GM12891 (cell line): ENCODE measurements at regions not wholly inside any gene's neighbourhood (a gene's known extent, or its start where the extent isn't known, plus 50 kb on each side); places are given as distances from the start of the nearest gene placed in this dataset.

Experiments used
- POLR2A ChIP-seq: IDR thresholded peaks from 2 replicates; pipeline ENCODE4 v1.6.1; 2011; ENCODE audit warnings: low read depth, low read length, control low read depth
- POLR2AphosphoS5 ChIP-seq: IDR thresholded peaks from 2 replicates; pipeline ENCODE4 v1.6.1; 2011; ENCODE audit warnings: low read depth, low read length, control low read depth
- POU2F2 ChIP-seq: IDR thresholded peaks from 2 replicates; pipeline ENCODE4 v1.6.1; 2011; ENCODE audit warnings: low read depth, mild to moderate bottlenecking, control low read depth, low read length, moderate library complexity
- TAF1 ChIP-seq: IDR thresholded peaks from 2 replicates; pipeline ENCODE4 v1.6.1; 2011; ENCODE audit warnings: low read depth, low read length, control low read depth

DNA sequence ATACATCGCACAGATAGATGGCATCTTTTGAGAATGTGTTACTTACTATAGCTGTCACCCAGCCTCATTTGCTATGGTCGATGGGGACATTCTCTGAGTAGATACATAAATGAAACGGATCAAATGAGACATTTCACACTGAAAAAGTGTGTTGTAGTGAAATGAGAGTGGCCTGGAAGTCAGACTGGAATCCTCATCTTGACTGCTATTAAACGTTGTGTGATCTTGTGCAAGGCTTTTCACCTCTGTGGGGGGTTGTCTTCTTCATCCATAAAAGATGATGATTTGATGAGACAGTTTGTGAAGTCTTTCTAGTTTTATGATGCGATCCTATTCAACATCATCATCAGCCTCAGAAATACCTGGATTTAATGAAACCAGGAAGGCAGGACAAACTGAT lies 155.4 kb upstream of the MYO3A start:
- TF ChIP-seq POLR2A (no peak), TAF1 (no peak), POLR2AphosphoS5 (no peak), POU2F2 (no peak)
